ENCODE measurements at regions not wholly inside any gene's neighbourhood (a gene's known extent, or its start where the extent isn't known, plus 50 kb on each side); places are given as distances from the start of the nearest gene placed in this dataset.
"Not testable (repeated sequence)": the region's sequence is repeated elsewhere in the genome, so short reads cannot be mapped to it uniquely, and the experiment has no call there.

- no peak for DNase-seq (ENCODE audit: low read depth)
Measured at GRCh38 chr4:67040315-67040714, 505.0 kb downstream of the CENPC start.

- DNase-seq (ENCODE audit: low read depth), result no peak
Measured at GRCh38 chr4:67038228-67038566, 507.1 kb downstream of the CENPC start.

GRCh38 chr4:67037504-67038227 lies 507.6 kb downstream of the CENPC start:
- DNase-seq (ENCODE audit: low read depth), result no peak

- no peak for DNase-seq (ENCODE audit: low read depth)
Measured at GRCh38 chr4:67036791-67037190, 508.5 kb downstream of the CENPC start.

- no peak for DNase-seq (ENCODE audit: low read depth)
Measured at GRCh38 chr4:67035986-67036385, 509.3 kb downstream of the CENPC start.

GRCh38 chr4:67035501-67035900 lies 509.8 kb downstream of the CENPC start:
- no peak for DNase-seq (ENCODE audit: low read depth)

GRCh38 chr4:67030636-67031035 lies 514.7 kb downstream of the CENPC start:
- DNase-seq (ENCODE audit: low read depth), result no peak

GRCh38 chr4:67020438-67020797 lies 524.9 kb downstream of the CENPC start:
- DNase-seq (ENCODE audit: low read depth), result no peak

GRCh38 chr4:67019686-67020437 lies 525.4 kb downstream of the CENPC start:
- no peak for DNase-seq (ENCODE audit: low read depth)

- DNase-seq (ENCODE audit: low read depth), result no peak
Measured at GRCh38 chr4:67014592-67014991, 530.7 kb downstream of the CENPC start.

GRCh38 chr4:67006791-67007190 lies 538.5 kb downstream of the CENPC start:
- DNase-seq (ENCODE audit: low read depth), result no peak

- no peak for DNase-seq (ENCODE audit: low read depth)
Measured at GRCh38 chr4:66991521-66991920, 553.8 kb downstream of the CENPC start.

- DNase-seq (ENCODE audit: low read depth), result no peak
Measured at GRCh38 chr4:66974665-66975064, 570.6 kb downstream of the CENPC start.

- no peak for DNase-seq (ENCODE audit: low read depth)
Measured at GRCh38 chr4:66972087-66972486, 573.2 kb downstream of the CENPC start.

GRCh38 chr4:66964467-66964866 lies 580.8 kb downstream of the CENPC start:
- DNase-seq (ENCODE audit: low read depth), result no peak

- no peak for DNase-seq (ENCODE audit: low read depth)
Measured at GRCh38 chr4:66963084-66963483, 582.2 kb downstream of the CENPC start.

GRCh38 chr4:66959207-66959606 lies 586.1 kb downstream of the CENPC start:
- no peak for DNase-seq (ENCODE audit: low read depth)

- no peak for DNase-seq (ENCODE audit: low read depth)
Measured at GRCh38 chr4:66956852-66957251, 588.5 kb downstream of the CENPC start.

- no peak for DNase-seq (ENCODE audit: low read depth)
Measured at GRCh38 chr4:66956426-66956825, 588.9 kb downstream of the CENPC start.

GRCh38 chr4:66955784-66956183 lies 589.5 kb downstream of the CENPC start:
- DNase-seq (ENCODE audit: low read depth), result no peak

- DNase-seq (ENCODE audit: low read depth), result no peak
Measured at GRCh38 chr4:66949419-66949818, 595.9 kb downstream of the CENPC start.

GRCh38 chr4:66946761-66947160 lies 598.5 kb downstream of the CENPC start:
- no peak for DNase-seq (ENCODE audit: low read depth)

- DNase-seq (ENCODE audit: low read depth), result no peak
Measured at GRCh38 chr4:66943112-66943511, 602.2 kb downstream of the CENPC start.

- DNase-seq (ENCODE audit: low read depth), result not testable (repeated sequence)
Measured at GRCh38 chr4:66931981-66932380, 613.3 kb downstream of the CENPC start.
